ENCODE measurements at regions not wholly inside any gene's neighbourhood (a gene's known extent, or its start where the extent isn't known, plus 50 kb on each side); places are given as distances from the start of the nearest gene placed in this dataset.

DNA sequence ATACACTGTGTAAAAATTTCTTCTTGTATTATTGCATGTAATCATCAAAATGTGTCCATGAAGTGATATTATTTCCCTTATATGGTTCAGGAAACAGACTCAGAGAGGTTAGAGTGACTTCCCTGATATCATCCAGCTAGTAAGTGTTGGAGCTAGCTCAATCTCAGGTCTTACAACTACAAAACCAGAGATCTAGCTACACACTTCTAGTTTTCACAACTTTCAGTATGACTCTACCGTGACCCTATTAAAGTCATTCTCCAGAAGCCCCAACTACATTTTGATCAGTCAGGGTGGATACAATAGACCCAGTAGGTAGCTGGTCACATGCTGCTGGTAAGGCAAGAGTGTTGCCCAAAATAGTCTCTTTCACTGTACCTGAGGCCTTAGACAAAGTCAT, 165.3 kb downstream of the GOLIM4 start:
- DNase-seq (ENCODE audit: low read depth): no peak
- no peak overlapping the region for H3K4me3 ChIP-seq (ENCODE audit: low read length)
- TF ChIP-seq CTCF (conservative IDR thresholded peaks at IDR 0.05; ENCODE audit: low read length): no peak

- H3K4me3 ChIP-seq (ENCODE audit: low read length): no peak overlapping the region
- TF ChIP-seq CTCF (conservative IDR thresholded peaks at IDR 0.05; ENCODE audit: low read length): no peak
- no peak for DNase-seq (ENCODE audit: low read depth)
Observed at GRCh38 chr3:167929968-167930367, 165.8 kb downstream of the GOLIM4 start.

DNA sequence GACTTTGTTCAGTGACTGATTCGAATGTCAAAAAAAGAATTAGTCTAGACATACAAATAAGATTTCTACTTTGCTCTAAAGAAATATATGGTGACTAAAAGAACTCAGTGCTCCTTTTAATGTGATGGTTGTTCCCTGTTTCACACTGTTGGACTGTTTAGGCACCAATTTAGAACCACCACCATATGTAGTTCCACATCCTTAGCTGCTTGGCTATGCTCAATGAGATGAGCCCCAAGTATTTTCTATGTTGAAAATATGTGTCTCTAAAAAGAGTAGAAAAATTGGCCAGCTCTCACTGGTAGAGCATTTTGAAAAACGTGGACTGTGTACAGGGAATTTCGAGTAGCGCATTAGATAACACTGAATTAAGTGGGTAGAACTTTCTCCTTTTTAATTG, 167.3 kb downstream of the GOLIM4 start:
- no peak overlapping the region for H3K4me3 ChIP-seq (ENCODE audit: low read length)
- no peak for DNase-seq (ENCODE audit: low read depth)
- TF ChIP-seq CTCF (conservative IDR thresholded peaks at IDR 0.05; ENCODE audit: low read length): no peak

DNA sequence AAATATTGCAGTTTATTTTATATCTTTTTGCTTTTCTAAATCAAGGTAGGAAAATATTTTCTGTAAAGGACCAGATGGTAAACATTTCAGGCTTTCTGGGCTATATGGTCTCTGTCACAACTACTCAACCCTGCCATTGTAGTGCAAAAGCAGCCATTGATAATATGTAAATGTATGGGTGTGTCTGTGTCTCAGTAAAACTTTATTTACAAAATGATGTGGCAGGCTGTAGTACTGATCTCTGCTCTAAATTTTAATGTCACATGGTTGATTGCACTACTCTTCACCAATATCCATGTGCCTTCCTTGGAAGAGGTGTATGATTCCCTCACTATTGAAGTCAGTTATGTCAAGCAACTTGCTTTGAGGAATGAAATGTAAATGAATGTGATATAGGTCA, 175.0 kb downstream of the GOLIM4 start:
- no peak overlapping the region for H3K4me3 ChIP-seq (ENCODE audit: low read length)
- no peak for DNase-seq (ENCODE audit: low read depth)
- no peak for TF ChIP-seq CTCF (conservative IDR thresholded peaks at IDR 0.05; ENCODE audit: low read length)

GRCh38 chr3:167919590-167919989, 176.1 kb downstream of the GOLIM4 start:
- no peak for TF ChIP-seq CTCF (conservative IDR thresholded peaks at IDR 0.05; ENCODE audit: low read length)
- no peak for DNase-seq (ENCODE audit: low read depth)
- H3K4me3 ChIP-seq (ENCODE audit: low read length): no peak overlapping the region

DNA sequence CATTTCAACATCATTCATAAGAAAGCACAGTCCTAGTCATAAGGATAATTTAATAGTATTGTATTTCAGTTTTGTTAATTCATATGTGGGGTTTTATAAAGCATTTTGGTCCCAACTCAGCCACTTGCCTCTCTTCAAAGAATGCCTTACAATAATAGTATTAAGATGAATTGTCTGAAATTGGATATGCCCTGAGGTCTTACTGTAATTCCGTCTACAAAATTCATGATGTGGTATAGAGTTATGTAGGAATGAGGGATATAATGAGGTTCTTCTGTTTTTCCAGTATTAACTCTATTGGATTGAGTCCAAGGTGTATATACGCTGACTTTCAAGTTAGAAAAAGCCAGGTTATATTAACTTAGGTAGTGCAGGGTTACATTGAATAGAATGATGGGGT, 177.0 kb downstream of the GOLIM4 start:
- no peak for TF ChIP-seq CTCF (conservative IDR thresholded peaks at IDR 0.05; ENCODE audit: low read length)
- H3K4me3 ChIP-seq (ENCODE audit: low read length): no peak overlapping the region
- no peak for DNase-seq (ENCODE audit: low read depth)

- no peak for TF ChIP-seq CTCF (conservative IDR thresholded peaks at IDR 0.05; ENCODE audit: low read length)
- DNase-seq (ENCODE audit: low read depth): no peak
- H3K4me3 ChIP-seq (ENCODE audit: low read length): no peak overlapping the region
Observed at GRCh38 chr3:167918008-167918596, 177.6 kb downstream of the GOLIM4 start.
